ENCODE measurements at regions not wholly inside any gene's neighbourhood (a gene's known extent, or its start where the extent isn't known, plus 50 kb on each side); places are given as distances from the start of the nearest gene placed in this dataset.

DNA sequence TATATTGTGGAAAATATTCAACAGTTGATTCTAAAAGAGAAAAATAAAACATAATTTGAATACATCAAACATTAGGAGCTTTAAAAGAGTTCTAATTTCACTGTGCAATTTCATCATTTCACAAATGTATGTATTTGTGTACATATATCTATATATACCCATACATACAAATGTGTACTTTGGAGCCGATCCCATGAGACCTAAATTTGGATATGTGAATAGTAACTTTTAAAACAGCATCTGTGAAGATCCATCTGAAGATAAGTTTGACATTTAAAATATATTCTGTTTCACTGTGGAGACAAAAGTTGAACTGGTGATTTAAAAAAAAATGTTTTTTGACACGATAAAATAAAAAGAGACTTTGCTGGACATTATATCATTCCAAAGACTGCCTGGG is 374.0 kb downstream of the TMA16 start:
- Mint-ChIP-seq H3K36me3 (ENCODE audit: low read depth) (no peaks in the 10 kb centered on the region), H3K4me3 (no peak overlapping the region), H3K27ac (no peak overlapping the region), H3K4me1 (ENCODE audit: low read depth) (no peaks in the 10 kb centered on the region), H3K9me3 (peaks cover 10% of the 10 kb centered on the region), H3K27me3 (ENCODE audit: insufficient read depth) (no peaks in the 10 kb centered on the region; the same call in 1 of the 2 replicates)
- TF ChIP-seq, protein P1, sequence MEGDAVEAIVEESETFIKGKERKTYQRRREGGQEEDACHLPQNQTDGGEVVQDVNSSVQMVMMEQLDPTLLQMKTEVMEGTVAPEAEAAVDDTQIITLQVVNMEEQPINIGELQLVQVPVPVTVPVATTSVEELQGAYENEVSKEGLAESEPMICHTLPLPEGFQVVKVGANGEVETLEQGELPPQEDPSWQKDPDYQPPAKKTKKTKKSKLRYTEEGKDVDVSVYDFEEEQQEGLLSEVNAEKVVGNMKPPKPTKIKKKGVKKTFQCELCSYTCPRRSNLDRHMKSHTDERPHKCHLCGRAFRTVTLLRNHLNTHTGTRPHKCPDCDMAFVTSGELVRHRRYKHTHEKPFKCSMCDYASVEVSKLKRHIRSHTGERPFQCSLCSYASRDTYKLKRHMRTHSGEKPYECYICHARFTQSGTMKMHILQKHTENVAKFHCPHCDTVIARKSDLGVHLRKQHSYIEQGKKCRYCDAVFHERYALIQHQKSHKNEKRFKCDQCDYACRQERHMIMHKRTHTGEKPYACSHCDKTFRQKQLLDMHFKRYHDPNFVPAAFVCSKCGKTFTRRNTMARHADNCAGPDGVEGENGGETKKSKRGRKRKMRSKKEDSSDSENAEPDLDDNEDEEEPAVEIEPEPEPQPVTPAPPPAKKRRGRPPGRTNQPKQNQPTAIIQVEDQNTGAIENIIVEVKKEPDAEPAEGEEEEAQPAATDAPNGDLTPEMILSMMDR (IDR thresholded peaks at IDR 0.05), result no peak
- DNase-seq, result no peak

DNA sequence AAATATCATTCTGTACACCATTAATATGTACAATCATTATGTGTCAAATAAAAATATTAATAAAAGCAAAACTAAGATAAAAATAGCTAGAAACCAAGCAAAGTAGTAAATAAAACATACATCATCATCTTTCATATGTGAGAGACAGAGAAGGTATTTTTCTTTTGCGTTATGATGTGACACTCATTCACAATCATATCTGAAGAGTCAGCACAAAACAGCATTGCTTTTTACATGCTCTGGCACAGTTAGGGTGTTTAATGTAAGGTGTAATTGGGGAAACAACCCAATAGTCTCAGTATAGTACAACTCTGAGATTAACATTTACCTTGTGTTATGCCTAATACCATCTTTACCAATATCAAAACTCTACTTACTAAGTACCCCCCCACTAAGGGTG is 376.6 kb downstream of the TMA16 start:
- Mint-ChIP-seq H3K36me3 (ENCODE audit: low read depth) (no peaks in the 10 kb centered on the region), H3K4me3 (no peak overlapping the region), H3K27ac (no peak overlapping the region), H3K9me3 (peaks cover 13% of the 10 kb centered on the region), H3K27me3 (ENCODE audit: insufficient read depth) (no peaks in the 10 kb centered on the region; the same call in 1 of the 2 replicates), H3K4me1 (ENCODE audit: low read depth) (no peaks in the 10 kb centered on the region)
- DNase-seq, result no peak
- TF ChIP-seq, protein P1 (IDR thresholded peaks at IDR 0.05), result no peak

DNA sequence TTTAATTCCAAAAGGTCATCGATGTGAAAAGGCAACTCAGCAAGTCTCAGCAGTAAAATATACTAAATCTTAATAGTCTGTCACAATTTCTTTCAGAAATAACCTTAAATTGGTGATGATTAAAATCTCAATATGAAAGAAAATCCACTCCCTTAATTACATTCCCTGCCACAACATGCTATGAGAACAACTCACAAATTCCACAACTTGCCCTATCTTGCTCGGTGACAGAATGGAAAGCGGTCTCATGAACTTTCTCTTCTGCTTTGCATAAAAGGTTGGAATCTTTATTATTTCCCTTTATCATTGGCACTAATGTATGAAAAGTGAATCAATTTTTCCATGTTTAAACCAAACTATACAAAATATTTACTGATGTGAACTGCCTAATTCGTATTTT is 380.8 kb downstream of the TMA16 start:
- no peak for DNase-seq
- H3K9me3 Mint-ChIP-seq, result peaks cover 16% of the 10 kb centered on the region
- no peak overlapping the region for H3K4me3 Mint-ChIP-seq
- H3K36me3 Mint-ChIP-seq (ENCODE audit: low read depth), result no peaks in the 10 kb centered on the region
- TF ChIP-seq, protein P1 (IDR thresholded peaks at IDR 0.05), result no peak
- H3K27me3 Mint-ChIP-seq (ENCODE audit: insufficient read depth), result no peaks in the 10 kb centered on the region
- no peaks in the 10 kb centered on the region for H3K4me1 Mint-ChIP-seq (ENCODE audit: low read depth)
- no peak overlapping the region for H3K27ac Mint-ChIP-seq

DNA sequence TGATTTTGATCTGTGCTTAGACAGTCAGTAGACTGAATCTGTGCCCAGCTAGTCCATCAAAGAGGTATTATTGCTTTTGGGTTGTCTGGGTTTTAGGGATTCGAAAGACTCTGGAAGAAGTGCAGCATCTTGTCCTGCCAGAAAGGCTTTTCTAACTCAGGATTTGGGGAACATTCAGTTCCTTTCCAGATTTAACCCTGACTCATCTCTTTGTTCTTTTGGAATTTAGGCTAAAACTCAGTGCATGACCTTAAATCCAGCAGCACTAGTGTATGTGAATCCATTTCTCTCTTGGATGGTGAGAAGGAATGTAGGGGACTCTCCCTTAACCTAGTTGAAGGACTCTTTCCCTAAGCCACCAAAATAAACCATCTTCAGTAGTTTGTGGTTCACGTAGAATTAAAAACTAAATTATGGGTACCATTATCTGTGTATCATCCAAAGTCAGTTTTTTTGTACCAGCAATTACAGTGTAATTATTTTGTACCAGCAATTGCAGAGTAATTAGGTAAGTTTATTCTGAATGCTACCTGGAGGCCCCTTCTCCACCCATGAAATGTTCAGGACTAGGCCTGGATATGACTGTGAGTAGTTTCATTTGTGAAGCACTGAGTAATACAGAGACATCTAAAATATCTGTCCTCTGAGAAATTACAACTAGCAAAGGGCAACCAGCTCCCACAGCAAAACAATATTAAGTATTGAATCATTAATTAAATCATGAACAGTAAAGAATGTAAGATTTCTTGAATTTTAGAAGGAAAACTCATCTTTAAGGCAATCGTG is 384.0 kb downstream of the TMA16 start:
- no peak for DNase-seq
- TF ChIP-seq, protein P1 (IDR thresholded peaks at IDR 0.05), result no peak
- no peak overlapping the region for H3K27ac Mint-ChIP-seq
- peaks cover 9% of the 10 kb centered on the region; the same call in 1 of the 2 replicates for H3K9me3 Mint-ChIP-seq
- H3K36me3 Mint-ChIP-seq (ENCODE audit: low read depth), result no peaks in the 10 kb centered on the region
- no peaks in the 10 kb centered on the region for H3K4me1 Mint-ChIP-seq (ENCODE audit: low read depth)
- H3K27me3 Mint-ChIP-seq (ENCODE audit: insufficient read depth), result no peaks in the 10 kb centered on the region
- no peak overlapping the region for H3K4me3 Mint-ChIP-seq

DNA sequence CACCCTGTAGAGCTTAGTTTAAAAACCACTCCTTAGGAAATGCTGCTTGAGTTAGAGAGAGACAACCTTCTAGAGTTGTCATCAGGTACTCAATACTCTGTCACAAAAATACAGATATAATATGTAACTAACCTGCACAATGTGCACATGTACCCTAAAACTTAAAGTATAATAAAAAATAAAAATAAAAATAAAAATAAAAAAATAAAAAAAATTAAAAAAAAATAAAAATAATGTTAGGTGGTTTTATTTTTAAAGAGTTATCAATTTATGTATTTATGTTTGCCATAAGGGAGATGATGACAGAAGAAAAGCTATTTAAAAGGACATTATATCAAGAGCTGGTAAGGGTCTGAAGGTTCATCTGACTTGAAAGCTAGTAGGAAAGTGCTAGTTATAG is 397.9 kb downstream of the TMA16 start:
- DNase-seq, result no peak
- peaks cover 21% of the 10 kb centered on the region for H3K9me3 Mint-ChIP-seq
- H3K27ac Mint-ChIP-seq, result no peak overlapping the region
- H3K36me3 Mint-ChIP-seq (ENCODE audit: low read depth), result no peaks in the 10 kb centered on the region
- no peaks in the 10 kb centered on the region for H3K27me3 Mint-ChIP-seq (ENCODE audit: insufficient read depth)
- H3K4me1 Mint-ChIP-seq (ENCODE audit: low read depth), result no peaks in the 10 kb centered on the region
- no peak overlapping the region for H3K4me3 Mint-ChIP-seq
- TF ChIP-seq, protein P1 (IDR thresholded peaks at IDR 0.05), result no peak
